Liver (tissue), 2 donors: ENCODE measurements at regions not wholly inside any gene's neighbourhood (a gene's known extent, or its start where the extent isn't known, plus 50 kb on each side); places are given as distances from the start of the nearest gene placed in this dataset.

ENCODE experiments used
- GABPA ChIP-seq, 2 donors: IDR thresholded peaks in 1 of 2; conservative IDR thresholded peaks in 1 of 2; 2 replicates each; pipeline ENCODE4 v1.6.1; 2016; ENCODE audit warnings: antibody characterized with exemption in 2 of 2, mild to moderate bottlenecking in 1 of 2, moderate library complexity in 1 of 2
- TAF1 ChIP-seq: conservative IDR thresholded peaks from 2 replicates; pipeline ENCODE4 v1.6.1; 2016; ENCODE audit warnings: antibody characterized with exemption, mild to moderate bottlenecking
- donor health status: healthy.

GRCh38 chr7:24494832-24495231 is 78.4 kb upstream of the PALS2 start:
- TF ChIP-seq GABPA (IDR thresholded peaks at IDR 0.05 in 1 of 2, conservative IDR thresholded peaks at IDR 0.05 in 1 of 2) (no peak), TAF1 (no peak)
